SH-SY5Y (cell line): ENCODE measurements at regions not wholly inside any gene's neighbourhood (a gene's known extent, or its start where the extent isn't known, plus 50 kb on each side); places are given as distances from the start of the nearest gene placed in this dataset.

Source experiments
- GATA2 ChIP-seq: IDR thresholded peaks from 2 replicates; pipeline ENCODE4 v1.6.1; 2011; ENCODE audit warnings: mild to moderate bottlenecking, low read depth, low read length
- GATA3 ChIP-seq: IDR thresholded peaks from 2 replicates; pipeline ENCODE4 v1.6.1; 2011; ENCODE audit warnings: low read depth, mild to moderate bottlenecking, low read length, moderate library complexity

DNA sequence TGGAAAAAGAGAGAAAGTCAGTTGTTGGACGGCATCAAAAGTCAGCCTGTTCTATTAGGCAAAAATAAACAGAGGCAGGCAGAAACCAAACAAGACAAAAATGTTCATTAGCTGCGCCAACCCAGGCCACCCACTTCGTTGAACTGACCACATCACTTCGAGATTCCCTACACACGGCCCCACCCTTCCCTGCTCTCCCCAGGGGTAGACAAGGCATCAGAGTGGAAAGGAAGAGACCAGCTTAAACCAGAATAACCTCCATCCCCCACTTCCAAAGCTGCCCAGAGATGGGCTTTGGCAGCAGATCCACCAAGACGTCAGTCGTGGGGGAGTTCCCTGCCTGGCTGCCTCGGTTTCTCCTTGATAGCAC is 204.6 kb upstream of the TSHZ3 start:
- TF ChIP-seq GATA2 = no peak
- TF ChIP-seq GATA3 = no peak
